Astrocyte (in vitro differentiated cells and primary cell): ENCODE measurements at regions not wholly inside any gene's neighbourhood (a gene's known extent, or its start where the extent isn't known, plus 50 kb on each side); places are given as distances from the start of the nearest gene placed in this dataset.

Experiments used
- DNase-seq: peaks from one replicate; pipeline ENCODE4 v3.0.0-alpha.2; 2010; ENCODE audit warnings: low read depth
- FAIRE-seq: peaks from 2 replicates; lab custom pipeline; 2011; peaks lifted over from hg19 to GRCh38; lab: Jason Lieb, UNC
- H2AFZ ChIP-seq: 2 replicates; pipeline ENCODE4 v1.6.0; 2012; ENCODE audit warnings: low read depth, low read length, inconsistent platforms
- H3K27ac ChIP-seq: 2 replicates; pipeline ENCODE4 v1.5.1; 2011; ENCODE audit warnings: low read depth, low read length, inconsistent platforms
- H3K27me3 ChIP-seq: 2 replicates; pipeline ENCODE4 v1.6.0; 2011; ENCODE audit warnings: low read length, inconsistent platforms; ENCODE audit not compliant: insufficient read depth
- H3K36me3 ChIP-seq: 2 replicates; pipeline ENCODE4 v1.5.1; 2011; ENCODE audit warnings: low read length, inconsistent platforms; ENCODE audit not compliant: insufficient read depth
- H3K4me1 ChIP-seq: 2 replicates; pipeline ENCODE4 v1.5.1; 2011; ENCODE audit warnings: low read length, inconsistent platforms; ENCODE audit not compliant: insufficient read depth
- H3K4me2 ChIP-seq: 2 replicates; pipeline ENCODE4 v1.6.0; 2012; ENCODE audit warnings: low read length, inconsistent platforms
- H3K4me3 ChIP-seq: 2 replicates; pipeline ENCODE4 v1.5.1; 2011; ENCODE audit warnings: low read depth, mild to moderate bottlenecking, low read length, inconsistent platforms; ENCODE audit not compliant: insufficient read depth
- H3K79me2 ChIP-seq: 2 replicates; pipeline ENCODE4 v1.6.0; 2012; ENCODE audit warnings: mild to moderate bottlenecking, low read length, inconsistent platforms; ENCODE audit not compliant: insufficient read depth
- H3K9ac ChIP-seq: 2 replicates; pipeline ENCODE4 v1.6.0; 2012; ENCODE audit warnings: mild to moderate bottlenecking, low read length, inconsistent platforms
- H3K9me3 ChIP-seq: 2 replicates; pipeline ENCODE4 v1.5.1; 2012; ENCODE audit warnings: low read depth, mild to moderate bottlenecking, low read length, inconsistent platforms; ENCODE audit not compliant: insufficient read depth
- H4K20me1 ChIP-seq: 2 replicates; pipeline ENCODE4 v1.6.0; 2012; ENCODE audit warnings: low read length, inconsistent platforms; ENCODE audit not compliant: insufficient read depth
- H3K27ac Mint-ChIP-seq: one replicate; pipeline ENCODE4 v1.8.0; 2021; ENCODE audit warnings: mild to moderate bottlenecking, mixed read lengths; ENCODE audit not compliant: unreplicated experiment
- H3K27me3 Mint-ChIP-seq: one replicate; pipeline ENCODE4 v1.8.0; 2021; ENCODE audit warnings: low read depth, mixed read lengths; ENCODE audit not compliant: unreplicated experiment
- H3K36me3 Mint-ChIP-seq: one replicate; pipeline ENCODE4 v1.8.0; 2021; ENCODE audit warnings: low read depth, mixed read lengths; ENCODE audit not compliant: unreplicated experiment
- H3K4me1 Mint-ChIP-seq: one replicate; pipeline ENCODE4 v1.8.0; 2021; ENCODE audit warnings: low read depth, mixed read lengths; ENCODE audit not compliant: unreplicated experiment
- H3K4me3 Mint-ChIP-seq: one replicate; pipeline ENCODE4 v1.8.0; 2021; ENCODE audit warnings: mild to moderate bottlenecking, moderate library complexity, mixed read lengths; ENCODE audit not compliant: unreplicated experiment
- H3K9me3 Mint-ChIP-seq: one replicate; pipeline ENCODE4 v1.8.0; 2021; ENCODE audit warnings: mild to moderate bottlenecking, mixed read lengths; ENCODE audit not compliant: unreplicated experiment
- CTCF ChIP-seq: IDR thresholded peaks from 2 replicates; pipeline ENCODE4 v1.5.1; 2011; ENCODE audit warnings: low read depth, mild to moderate bottlenecking, inconsistent platforms, low read length, moderate library complexity; ENCODE audit not compliant: insufficient read depth
- EZH2 ChIP-seq: IDR thresholded peaks from 2 replicates; pipeline ENCODE4 v1.6.1; 2012; ENCODE audit warnings: mild to moderate bottlenecking, low read length, inconsistent platforms; ENCODE audit not compliant: insufficient read depth

DNA sequence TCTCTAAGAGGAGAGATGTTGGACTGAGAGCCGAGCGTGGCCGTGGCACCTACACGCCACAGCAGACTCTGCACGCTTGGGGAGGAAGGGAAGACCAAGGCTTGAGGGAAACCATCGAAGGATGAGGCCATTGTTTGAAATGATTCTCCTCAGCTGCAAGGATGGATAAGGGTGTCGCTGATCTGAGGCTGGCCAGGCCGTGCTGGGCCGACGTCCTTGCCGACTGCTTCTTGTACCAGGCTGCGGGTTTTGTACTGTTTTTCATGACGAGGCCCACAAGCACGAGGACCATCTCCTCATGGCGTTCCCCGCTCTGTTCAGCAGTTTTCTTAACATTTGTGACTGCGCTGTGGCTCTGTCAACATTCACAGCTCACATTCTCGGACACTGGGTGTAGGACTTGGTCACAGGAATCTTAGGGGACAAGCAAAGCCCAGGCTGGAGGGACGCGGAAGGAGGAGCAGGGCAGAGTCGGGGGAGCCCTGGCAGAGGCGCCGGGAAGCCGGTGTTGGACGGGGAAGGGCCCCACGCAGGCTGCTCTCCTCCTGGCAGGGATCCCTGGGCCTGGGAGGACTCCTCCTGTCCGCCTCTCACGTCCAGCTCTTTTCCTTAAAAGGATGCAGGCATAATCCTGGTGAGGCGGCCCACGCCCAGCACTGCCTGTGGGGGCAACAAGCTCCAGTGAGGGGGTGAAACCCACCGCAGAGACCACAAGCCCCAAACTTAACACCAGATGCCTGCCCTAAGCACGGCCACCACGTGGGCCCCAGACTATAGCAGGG is 259.0 kb upstream of the SALL3 start:
- Histone ChIP-seq H3K9ac (no peak overlapping the region), H3K4me3 (no peak overlapping the region), H3K9me3 (peaks cover 6% of the 10 kb centered on the region), H4K20me1 (no peaks in the 10 kb centered on the region), H2AFZ (no peak overlapping the region), H3K27ac (no peak overlapping the region), H3K4me2 (no peak overlapping the region), H3K79me2 (no peaks in the 10 kb centered on the region), H3K4me1 (no peaks in the 10 kb centered on the region), H3K36me3 (no peaks in the 10 kb centered on the region), H3K27me3 (peaks cover 2% of the 10 kb centered on the region)
- DNase-seq = no peak
- Mint-ChIP-seq H3K4me3 (no peak overlapping the region), H3K36me3 (no peaks in the 10 kb centered on the region), H3K27ac (no peak overlapping the region), H3K27me3 (peaks cover 11% of the 10 kb centered on the region), H3K9me3 (peaks cover 27% of the 10 kb centered on the region), H3K4me1 (no peaks in the 10 kb centered on the region)
- FAIRE-seq = no peak
- TF ChIP-seq EZH2 = no peak
- no peak for TF ChIP-seq CTCF

DNA sequence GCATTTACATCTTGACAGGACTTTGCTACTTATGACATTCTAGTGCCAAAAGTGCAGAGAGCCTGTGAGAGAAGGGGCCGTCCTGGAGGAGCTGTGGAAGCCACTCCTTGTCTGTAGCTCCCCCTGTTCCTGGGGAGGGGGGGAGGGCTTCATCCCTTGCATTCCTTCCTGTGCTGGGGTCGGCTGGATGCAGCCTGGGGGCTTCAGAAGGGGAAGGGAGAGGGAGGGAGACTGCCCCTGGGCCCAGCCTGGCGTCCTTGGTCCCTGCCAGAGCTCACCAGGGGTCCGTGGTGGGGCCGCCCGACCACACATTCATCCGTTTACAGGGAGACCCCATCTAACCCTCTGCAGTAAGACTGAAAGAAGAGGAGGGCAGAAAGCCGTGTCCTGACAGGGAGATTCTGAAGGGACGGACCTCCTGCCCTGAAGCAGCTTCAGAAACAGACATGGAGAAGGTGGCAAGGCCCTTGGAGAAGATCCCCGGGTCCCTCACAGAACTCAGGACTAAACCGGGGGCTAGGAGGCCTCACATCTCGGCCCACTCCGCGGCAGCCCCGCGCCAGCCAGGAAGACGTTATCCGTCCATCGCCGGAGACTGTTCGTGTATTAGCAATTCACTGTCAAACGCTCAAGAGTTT is 258.3 kb upstream of the SALL3 start:
- no peak overlapping the region for H3K4me3 Mint-ChIP-seq
- H3K27me3 ChIP-seq = peaks cover 2% of the 10 kb centered on the region
- H3K4me3 ChIP-seq = no peak overlapping the region
- H3K4me1 Mint-ChIP-seq = no peaks in the 10 kb centered on the region
- no peak overlapping the region for H3K27ac ChIP-seq
- TF ChIP-seq CTCF (no peak), EZH2 (no peak)
- no peak overlapping the region for H3K4me2 ChIP-seq
- H3K79me2 ChIP-seq = no peaks in the 10 kb centered on the region
- H4K20me1 ChIP-seq = no peaks in the 10 kb centered on the region
- no peaks in the 10 kb centered on the region for H3K36me3 Mint-ChIP-seq
- H3K36me3 ChIP-seq = no peaks in the 10 kb centered on the region
- H3K9me3 ChIP-seq = peaks cover 6% of the 10 kb centered on the region
- H3K9me3 Mint-ChIP-seq = peaks cover 24% of the 10 kb centered on the region
- no peak for FAIRE-seq
- H3K27me3 Mint-ChIP-seq = peaks cover 11% of the 10 kb centered on the region
- no peak overlapping the region for H3K9ac ChIP-seq
- no peak for DNase-seq
- no peaks in the 10 kb centered on the region for H3K4me1 ChIP-seq
- H2AFZ ChIP-seq = no peak overlapping the region
- no peak overlapping the region for H3K27ac Mint-ChIP-seq

DNA sequence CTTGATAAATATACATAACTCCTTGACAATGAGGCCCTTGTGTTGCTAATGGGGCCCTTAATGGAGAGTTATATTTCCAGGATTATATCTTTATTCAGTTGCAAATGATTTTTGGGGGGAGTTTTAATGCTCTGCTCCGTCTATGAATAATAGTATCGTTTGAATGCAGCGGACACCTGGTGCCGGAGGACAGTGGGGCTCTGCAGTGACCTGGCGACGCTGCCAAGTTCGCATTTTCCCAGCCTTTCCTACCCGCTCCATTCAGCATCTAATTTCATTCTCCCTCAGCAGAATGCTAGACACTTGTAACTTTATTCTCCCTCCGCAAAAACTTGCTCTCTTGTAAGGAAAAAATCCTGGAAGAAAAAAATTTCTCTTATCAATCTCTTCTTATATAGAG is 257.6 kb upstream of the SALL3 start:
- no peak overlapping the region for H3K27ac Mint-ChIP-seq
- peaks cover 11% of the 10 kb centered on the region for H3K27me3 Mint-ChIP-seq
- peaks cover 25% of the 10 kb centered on the region for H3K9me3 Mint-ChIP-seq
- Histone ChIP-seq H3K79me2 (no peaks in the 10 kb centered on the region), H2AFZ (no peak overlapping the region), H3K27ac (no peak overlapping the region), H3K4me1 (no peaks in the 10 kb centered on the region), H3K4me2 (no peak overlapping the region), H4K20me1 (no peaks in the 10 kb centered on the region), H3K4me3 (no peak overlapping the region), H3K36me3 (no peaks in the 10 kb centered on the region), H3K9me3 (peaks cover 6% of the 10 kb centered on the region), H3K27me3 (peaks cover 2% of the 10 kb centered on the region), H3K9ac (no peak overlapping the region)
- no peaks in the 10 kb centered on the region for H3K36me3 Mint-ChIP-seq
- DNase-seq (no peak), FAIRE-seq (no peak)
- TF ChIP-seq EZH2 (no peak), CTCF (no peak)
- no peak overlapping the region for H3K4me3 Mint-ChIP-seq
- H3K4me1 Mint-ChIP-seq = no peaks in the 10 kb centered on the region
